ENCODE measurements at regions not wholly inside any gene's neighbourhood (a gene's known extent, or its start where the extent isn't known, plus 50 kb on each side); places are given as distances from the start of the nearest gene placed in this dataset.

DNA sequence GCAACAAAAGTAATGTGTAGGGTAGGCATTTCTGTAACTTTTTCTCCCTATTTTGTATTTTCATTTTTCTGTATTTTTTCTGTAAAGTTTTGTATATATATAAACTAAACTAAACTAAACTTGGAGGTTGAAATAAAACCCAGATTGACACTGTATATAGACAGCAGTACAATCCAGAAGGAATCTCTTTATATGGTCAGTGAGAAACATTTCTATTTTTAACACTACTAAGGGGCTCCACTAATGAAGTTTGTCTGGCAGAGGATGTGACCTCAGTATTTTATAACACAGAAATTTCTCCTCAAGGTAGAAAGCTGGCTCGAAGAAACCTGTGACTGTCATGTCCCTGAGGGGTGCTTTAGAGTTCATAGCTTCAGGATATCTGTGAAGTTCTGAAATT, 959.2 kb downstream of the ADGRL3 start:
- CTCF ChIA-PET (ENCODE audit: low intra/inter-chr PET ratio, low total read pairs), result no interaction called here
- Histone ChIP-seq H3K9me3 (ENCODE audit: low read length) (peaks cover 12% of the 10 kb centered on the region), H3K4me3 (replicated peaks in 1 of 3; ENCODE audit: insufficient read depth in 1 of 3, low read depth in 2 of 3, low read length in 3 of 3) (no peak overlapping the region), H3K27me3 (ENCODE audit: control insufficient read depth in 1 of 2, insufficient read depth in 2 of 2, low read length in 2 of 2) (no peaks in the 10 kb centered on the region; a peak in 1 of 5 replicates), H3K9ac (ENCODE audit: insufficient read depth, low read depth, low read length) (no peak overlapping the region), H3K4me2 (ENCODE audit: low read depth, low read length) (no peak overlapping the region), H2AFZ (ENCODE audit: low read length) (no peak overlapping the region), H3K27ac (ENCODE audit: extremely low read length, insufficient read depth, low read length) (no peak overlapping the region), H3K4me1 (ENCODE audit: insufficient read depth, low read length) (no peaks in the 10 kb centered on the region), H3K36me3 (replicated peaks in 1 of 2; ENCODE audit: control insufficient read depth in 1 of 2, insufficient read depth in 2 of 2, low read length in 2 of 2) (no peaks in the 10 kb centered on the region), H4K20me1 (ENCODE audit: insufficient read depth, low read length) (no peaks in the 10 kb centered on the region), H3K79me2 (ENCODE audit: insufficient read depth, low read length) (no peaks in the 10 kb centered on the region)
- no TSS peak for BruUV-seq (replicated peaks)
- FAIRE-seq, result no peak
- POLR2A ChIA-PET, result no interaction called here
- DNase-seq (ENCODE audit: low spot score), result no peak
- no peak for ATAC-seq
- intact Hi-C loops (cut with micrococcal nuclease; ENCODE audit: unreplicated experiment), result no loop called here
- TF ChIP-seq PRDM4 (CRISPR knock-in tag; IDR thresholded peaks at IDR 0.05; ENCODE audit: borderline replicate concordance) (no peak), MNT (IDR thresholded peaks at IDR 0.05) (no peak), FOXJ3 (CRISPR knock-in tag; IDR thresholded peaks at IDR 0.05; ENCODE audit: borderline replicate concordance) (no peak), ZNF660 (CRISPR knock-in tag; IDR thresholded peaks at IDR 0.05; ENCODE audit: borderline replicate concordance, low read depth) (no peak), ZNF253 (CRISPR knock-in tag; IDR thresholded peaks at IDR 0.05; ENCODE audit: borderline replicate concordance) (no peak), SMC3 (IDR thresholded peaks at IDR 0.05; ENCODE audit: low read length) (no peak), ZNF792 (CRISPR knock-in tag; IDR thresholded peaks at IDR 0.05) (no peak), IKZF1 (IDR thresholded peaks at IDR 0.05) (no peak), HES4 (CRISPR knock-in tag; IDR thresholded peaks at IDR 0.05; ENCODE audit: borderline replicate concordance) (no peak)
- TF ChIP-seq, protein P1, sequence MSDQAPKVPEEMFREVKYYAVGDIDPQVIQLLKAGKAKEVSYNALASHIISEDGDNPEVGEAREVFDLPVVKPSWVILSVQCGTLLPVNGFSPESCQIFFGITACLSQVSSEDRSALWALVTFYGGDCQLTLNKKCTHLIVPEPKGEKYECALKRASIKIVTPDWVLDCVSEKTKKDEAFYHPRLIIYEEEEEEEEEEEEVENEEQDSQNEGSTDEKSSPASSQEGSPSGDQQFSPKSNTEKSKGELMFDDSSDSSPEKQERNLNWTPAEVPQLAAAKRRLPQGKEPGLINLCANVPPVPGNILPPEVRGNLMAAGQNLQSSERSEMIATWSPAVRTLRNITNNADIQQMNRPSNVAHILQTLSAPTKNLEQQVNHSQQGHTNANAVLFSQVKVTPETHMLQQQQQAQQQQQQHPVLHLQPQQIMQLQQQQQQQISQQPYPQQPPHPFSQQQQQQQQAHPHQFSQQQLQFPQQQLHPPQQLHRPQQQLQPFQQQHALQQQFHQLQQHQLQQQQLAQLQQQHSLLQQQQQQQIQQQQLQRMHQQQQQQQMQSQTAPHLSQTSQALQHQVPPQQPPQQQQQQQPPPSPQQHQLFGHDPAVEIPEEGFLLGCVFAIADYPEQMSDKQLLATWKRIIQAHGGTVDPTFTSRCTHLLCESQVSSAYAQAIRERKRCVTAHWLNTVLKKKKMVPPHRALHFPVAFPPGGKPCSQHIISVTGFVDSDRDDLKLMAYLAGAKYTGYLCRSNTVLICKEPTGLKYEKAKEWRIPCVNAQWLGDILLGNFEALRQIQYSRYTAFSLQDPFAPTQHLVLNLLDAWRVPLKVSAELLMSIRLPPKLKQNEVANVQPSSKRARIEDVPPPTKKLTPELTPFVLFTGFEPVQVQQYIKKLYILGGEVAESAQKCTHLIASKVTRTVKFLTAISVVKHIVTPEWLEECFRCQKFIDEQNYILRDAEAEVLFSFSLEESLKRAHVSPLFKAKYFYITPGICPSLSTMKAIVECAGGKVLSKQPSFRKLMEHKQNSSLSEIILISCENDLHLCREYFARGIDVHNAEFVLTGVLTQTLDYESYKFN (CRISPR knock-in tag; conservative IDR thresholded peaks at IDR 0.05), result no peak
- TF ChIP-seq, protein P2, sequence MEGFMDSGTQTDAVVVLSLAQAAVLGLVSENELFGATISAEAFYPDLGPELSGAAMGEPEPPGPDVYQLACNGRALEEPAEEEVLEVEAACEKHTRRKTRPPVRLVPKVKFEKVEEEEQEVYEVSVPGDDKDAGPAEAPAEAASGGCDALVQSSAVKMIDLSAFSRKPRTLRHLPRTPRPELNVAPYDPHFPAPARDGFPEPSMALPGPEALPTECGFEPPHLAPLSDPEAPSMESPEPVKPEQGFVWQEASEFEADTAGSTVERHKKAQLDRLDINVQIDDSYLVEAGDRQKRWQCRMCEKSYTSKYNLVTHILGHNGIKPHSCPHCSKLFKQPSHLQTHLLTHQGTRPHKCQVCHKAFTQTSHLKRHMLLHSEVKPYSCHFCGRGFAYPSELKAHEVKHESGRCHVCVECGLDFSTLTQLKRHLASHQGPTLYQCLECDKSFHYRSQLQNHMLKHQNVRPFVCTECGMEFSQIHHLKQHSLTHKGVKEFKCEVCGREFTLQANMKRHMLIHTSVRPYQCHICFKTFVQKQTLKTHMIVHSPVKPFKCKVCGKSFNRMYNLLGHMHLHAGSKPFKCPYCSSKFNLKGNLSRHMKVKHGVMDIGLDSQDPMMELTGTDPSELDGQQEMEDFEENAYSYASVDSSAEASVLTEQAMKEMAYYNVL (CRISPR knock-in tag; IDR thresholded peaks at IDR 0.05; ENCODE audit: borderline replicate concordance), result no peak
- in situ Hi-C loops (cut with HindIII; ENCODE audit: extremely low pct_ligation_motif_present, low pct_unique_long_range_greater_than_20kb), result no loop called here
- WGBS (ENCODE audit: low lambda C conversion rate), result 5% methylated on average over 1 of the region's 1 CpG

Data from HepG2 (cell line).